ENCODE measurements at regions not wholly inside any gene's neighbourhood (a gene's known extent, or its start where the extent isn't known, plus 50 kb on each side); places are given as distances from the start of the nearest gene placed in this dataset.

GRCh38 chr10:100688201-100688600, 57.2 kb upstream of the PAX2 start:
- Histone ChIP-seq H3K9ac (ENCODE audit: insufficient read depth in 1 of 2, low read length in 2 of 2) (no peak overlapping the region), H3K4me1 (ENCODE audit: control insufficient read depth in 5 of 5, insufficient read depth in 5 of 5, low read length in 5 of 5) (peaks cover 0 to 4% (median 0%) of the 10 kb centered on the region in 5 donors), H3K27ac (ENCODE audit: low read depth in 1 of 2, low read length in 1 of 2) (no peak overlapping the region), H3K9me3 (ENCODE audit: control insufficient read depth in 4 of 4, insufficient read depth in 3 of 4, low read length in 3 of 4) (peaks cover 0 to 4% (median 0%) of the 10 kb centered on the region in 4 donors), H3K36me3 (ENCODE audit: control insufficient read depth in 4 of 4, insufficient read depth in 4 of 4, low read length in 4 of 4) (no peaks in the 10 kb centered on the region), H3K27me3 (ENCODE audit: control insufficient read depth in 3 of 3, insufficient read depth in 3 of 3, low read length in 2 of 3) (peaks cover 13 to 67% (median 44%) of the 10 kb centered on the region in 3 donors), H3K4me3 (no peak overlapping the region)
- TF ChIP-seq CTCF (IDR thresholded peaks at IDR 0.05; ENCODE audit: control extremely low read depth, extremely low read depth) = no peak
- ATAC-seq (ENCODE audit: insufficient read depth, low FRiP score) (no peak), DNase-seq (no peak)
- WGBS, 2 donors = 18 to 19% methylated on average over 6 of the region's 6 CpGs

- Histone ChIP-seq H3K4me3 (no peak overlapping the region), H3K4me1 (ENCODE audit: control insufficient read depth in 5 of 5, insufficient read depth in 5 of 5, low read length in 5 of 5) (no peaks in the 10 kb centered on the region), H3K9me3 (ENCODE audit: control insufficient read depth in 4 of 4, insufficient read depth in 3 of 4, low read length in 3 of 4) (no peaks in the 10 kb centered on the region), H3K9ac (ENCODE audit: insufficient read depth in 1 of 2, low read length in 2 of 2) (no peak overlapping the region), H3K27me3 (ENCODE audit: control insufficient read depth in 3 of 3, insufficient read depth in 3 of 3, low read length in 2 of 3) (peaks cover 0 to 35% (median 4%) of the 10 kb centered on the region in 3 donors), H3K27ac (ENCODE audit: low read depth in 1 of 2, low read length in 1 of 2) (no peak overlapping the region), H3K36me3 (ENCODE audit: control insufficient read depth in 4 of 4, insufficient read depth in 4 of 4, low read length in 4 of 4) (no peaks in the 10 kb centered on the region)
- no peak for DNase-seq
- no peak for TF ChIP-seq CTCF (IDR thresholded peaks at IDR 0.05; ENCODE audit: control extremely low read depth, extremely low read depth)
- ATAC-seq (ENCODE audit: insufficient read depth, low FRiP score) = no peak
- 33 to 57% methylated on average over 5 of the region's 5 CpGs for WGBS, 2 donors
Observed at GRCh38 chr10:100693821-100694220, 51.6 kb upstream of the PAX2 start.
